HG03025 (cell line): ENCODE measurements at regions not wholly inside any gene's neighbourhood (a gene's known extent, or its start where the extent isn't known, plus 50 kb on each side); places are given as distances from the start of the nearest gene placed in this dataset.

Source experiments
- ATAC-seq: cut with Tn5 transposase; IDR thresholded peaks from one replicate; pipeline ENCODE4 v1.9.1; 2021; ENCODE audit warnings: mild to moderate bottlenecking, moderate library complexity; ENCODE audit not compliant: unreplicated experiment, low FRiP score

GRCh38 chr12:93195511-93195910, 182.2 kb upstream of the NUDT4 start:
- ATAC-seq: no peak

GRCh38 chr12:93197067-93197593, 180.6 kb upstream of the NUDT4 start:
- no peak for ATAC-seq

GRCh38 chr12:93198086-93198485, 179.6 kb upstream of the NUDT4 start:
- ATAC-seq: no peak

GRCh38 chr12:93199831-93200236, 177.9 kb upstream of the NUDT4 start:
- ATAC-seq: no peak

- ATAC-seq: no peak
Measured at GRCh38 chr12:93200291-93200917, 177.3 kb upstream of the NUDT4 start.

GRCh38 chr12:93201990-93202389, 175.7 kb upstream of the NUDT4 start:
- no peak for ATAC-seq

- ATAC-seq: no peak
Measured at GRCh38 chr12:93202688-93203087, 175.0 kb upstream of the NUDT4 start.

GRCh38 chr12:93203361-93203760, 174.4 kb upstream of the NUDT4 start:
- ATAC-seq: no peak

- no peak for ATAC-seq
Measured at GRCh38 chr12:93204896-93205295, 172.8 kb upstream of the NUDT4 start.

GRCh38 chr12:93205361-93205760, 172.4 kb upstream of the NUDT4 start:
- ATAC-seq: no peak

- ATAC-seq: no peak
Measured at GRCh38 chr12:93208011-93208410, 169.7 kb upstream of the NUDT4 start.

- no peak for ATAC-seq
Measured at GRCh38 chr12:93214523-93215289, 163.0 kb upstream of the NUDT4 start.

GRCh38 chr12:93215290-93215678, 162.4 kb upstream of the NUDT4 start:
- ATAC-seq: no peak

- ATAC-seq: no peak
Measured at GRCh38 chr12:93219947-93220346, 157.8 kb upstream of the NUDT4 start.

- no peak for ATAC-seq
Measured at GRCh38 chr12:93221841-93222240, 155.9 kb upstream of the NUDT4 start.

GRCh38 chr12:93223440-93224426, 154.0 kb upstream of the NUDT4 start:
- ATAC-seq: no peak

GRCh38 chr12:93225094-93225493, 152.6 kb upstream of the NUDT4 start:
- no peak for ATAC-seq

GRCh38 chr12:93226361-93226760, 151.4 kb upstream of the NUDT4 start:
- ATAC-seq: no peak

- ATAC-seq: no peak
Measured at GRCh38 chr12:93229494-93230325, 148.0 kb upstream of the NUDT4 start.

- ATAC-seq: no peak
Measured at GRCh38 chr12:93230326-93230720, 147.4 kb upstream of the NUDT4 start.
